ENCODE measurements at regions not wholly inside any gene's neighbourhood (a gene's known extent, or its start where the extent isn't known, plus 50 kb on each side); places are given as distances from the start of the nearest gene placed in this dataset.

GRCh38 chr18:10265560-10266333 is 188.7 kb upstream of the APCDD1 start:
- no peak for TF ChIP-seq EP300 (IDR thresholded peaks at IDR 0.05; ENCODE audit: low read depth)
- Histone ChIP-seq H3K36me3 (no peaks in the 10 kb centered on the region), H3K9me3 (no peaks in the 10 kb centered on the region), H3K27me3 (no peaks in the 10 kb centered on the region), H3K27ac (no peak overlapping the region), H3K4me1 (peaks cover 0 to 6% (median 0%) of the 10 kb centered on the region in 4 donors), H3K4me3 (no peak overlapping the region)
- in situ Hi-C loops (cut with MboI; ENCODE audit: low pct_ligation_motif_present in 1 of 4, low pct_unique_long_range_greater_than_20kb in 1 of 4, low sequenced_read_pairs in 3 of 4): no loop called here
- DNase-seq: no peak
- WGBS, 2 donors (ENCODE audit: low coverage in 1 of 2): 74 to 79% methylated on average over 5 to 6 of the region's 6 CpGs
- intact Hi-C loops (cut with DNase I; ENCODE audit: low total_unique reads): no loop called here

GRCh38 chr18:10266334-10266590 is 188.2 kb upstream of the APCDD1 start:
- Histone ChIP-seq H3K36me3 (no peaks in the 10 kb centered on the region), H3K27ac (no peak overlapping the region), H3K4me1 (peaks cover 0 to 6% (median 0%) of the 10 kb centered on the region in 4 donors), H3K27me3 (no peaks in the 10 kb centered on the region), H3K4me3 (no peak overlapping the region), H3K9me3 (no peaks in the 10 kb centered on the region)
- no peak for DNase-seq
- intact Hi-C loops (cut with DNase I; ENCODE audit: low total_unique reads): no loop called here
- TF ChIP-seq POLR2A (IDR thresholded peaks at IDR 0.05): no peak
- TF ChIP-seq POLR2AphosphoS5 (IDR thresholded peaks at IDR 0.05): no peak
- no peak for TF ChIP-seq EP300 (IDR thresholded peaks at IDR 0.05; ENCODE audit: low read depth)
- TF ChIP-seq CTCF (IDR thresholded peaks at IDR 0.05): no peak
- 60 to 73% methylated on average over 2 to 4 of the region's 4 CpGs for WGBS, 2 donors (ENCODE audit: low coverage in 1 of 2)
- in situ Hi-C loops (cut with MboI; ENCODE audit: low pct_ligation_motif_present in 1 of 4, low pct_unique_long_range_greater_than_20kb in 1 of 4, low sequenced_read_pairs in 3 of 4): no loop called here

- Histone ChIP-seq H3K27me3 (no peaks in the 10 kb centered on the region), H3K4me1 (peaks cover 0 to 6% (median 0%) of the 10 kb centered on the region in 4 donors), H3K9me3 (no peaks in the 10 kb centered on the region), H3K4me3 (no peak overlapping the region), H3K27ac (no peak overlapping the region), H3K36me3 (no peaks in the 10 kb centered on the region)
- DNase-seq: no peak
- TF ChIP-seq EP300 (IDR thresholded peaks at IDR 0.05; ENCODE audit: low read depth) (no peak), CTCF (IDR thresholded peaks at IDR 0.05) (no peak), POLR2A (IDR thresholded peaks at IDR 0.05) (no peak), POLR2AphosphoS5 (IDR thresholded peaks at IDR 0.05) (no peak)
- in situ Hi-C loops (cut with MboI; ENCODE audit: low pct_ligation_motif_present in 1 of 4, low pct_unique_long_range_greater_than_20kb in 1 of 4, low sequenced_read_pairs in 3 of 4) (no loop called here), intact Hi-C loops (cut with DNase I; ENCODE audit: low total_unique reads) (no loop called here)
- WGBS, 2 donors (ENCODE audit: low coverage in 1 of 2): 46% methylated on average over 1 of the region's 1 CpG; no CpG with 5 or more reads in 1 of the 2 donors
These were observed 185.2 kb upstream of the APCDD1 start for GRCh38 chr18:10269261-10269660.

GRCh38 chr18:10270151-10270571 is 184.3 kb upstream of the APCDD1 start:
- whole genome bisulfite sequencing, 2 donors (ENCODE audit: low coverage in 1 of 2): 70 to 72% methylated on average over 8 of the region's 8 CpGs
- no peak for DNase-seq
- in situ Hi-C loops (cut with MboI; ENCODE audit: low pct_ligation_motif_present in 1 of 4, low pct_unique_long_range_greater_than_20kb in 1 of 4, low sequenced_read_pairs in 3 of 4) (no loop called here), intact Hi-C loops (cut with DNase I; ENCODE audit: low total_unique reads) (no loop called here)
- H3K4me3 ChIP-seq: no peak overlapping the region
- TF ChIP-seq POLR2A (IDR thresholded peaks at IDR 0.05) (no peak), POLR2AphosphoS5 (IDR thresholded peaks at IDR 0.05) (no peak), EP300 (IDR thresholded peaks at IDR 0.05; ENCODE audit: low read depth) (no peak), CTCF (IDR thresholded peaks at IDR 0.05) (no peak)
- peaks cover 0 to 6% (median 0%) of the 10 kb centered on the region in 4 donors for H3K4me1 ChIP-seq
- H3K36me3 ChIP-seq: no peaks in the 10 kb centered on the region
- no peaks in the 10 kb centered on the region for H3K27me3 ChIP-seq
- no peaks in the 10 kb centered on the region for H3K9me3 ChIP-seq
- H3K27ac ChIP-seq: no peak overlapping the region

GRCh38 chr18:10271481-10271880 is 183.0 kb upstream of the APCDD1 start:
- no peak overlapping the region for H3K27ac ChIP-seq
- in situ Hi-C loops (cut with MboI; ENCODE audit: low pct_ligation_motif_present in 1 of 4, low pct_unique_long_range_greater_than_20kb in 1 of 4, low sequenced_read_pairs in 3 of 4): no loop called here
- intact Hi-C loops (cut with DNase I; ENCODE audit: low total_unique reads): no loop called here
- H3K27me3 ChIP-seq: no peaks in the 10 kb centered on the region
- no peaks in the 10 kb centered on the region for H3K36me3 ChIP-seq
- no peaks in the 10 kb centered on the region for H3K9me3 ChIP-seq
- H3K4me3 ChIP-seq: no peak overlapping the region
- H3K4me1 ChIP-seq: peaks cover 0 to 6% (median 0%) of the 10 kb centered on the region in 4 donors
- 75 to 94% methylated on average over 2 to 4 of the region's 4 CpGs for WGBS, 2 donors (ENCODE audit: low coverage in 1 of 2)
- DNase-seq: no peak
- no peak for TF ChIP-seq EP300 (IDR thresholded peaks at IDR 0.05; ENCODE audit: low read depth)
- no peak for TF ChIP-seq POLR2AphosphoS5 (IDR thresholded peaks at IDR 0.05)
- TF ChIP-seq POLR2A (IDR thresholded peaks at IDR 0.05): no peak
- TF ChIP-seq CTCF (IDR thresholded peaks at IDR 0.05): no peak
